Brain microvascular endothelial cell (primary cell): ENCODE measurements at regions not wholly inside any gene's neighbourhood (a gene's known extent, or its start where the extent isn't known, plus 50 kb on each side); places are given as distances from the start of the nearest gene placed in this dataset.
"Not testable (repeated sequence)": the region's sequence is repeated elsewhere in the genome, so short reads cannot be mapped to it uniquely, and the experiment has no call there.

Experiments used
- DNase-seq: peaks from one replicate; pipeline ENCODE4 v3.0.0-alpha.2; 2020
- H3K27ac ChIP-seq: fragments of 250-450 bp; sonication (Bioruptor Pico); 2 replicates; pipeline ENCODE4 v1.5.1; 2020; ENCODE audit warnings: mild to moderate bottlenecking, moderate library complexity
- H3K27me3 ChIP-seq: fragments of 250-450 bp; sonication (Bioruptor Pico); replicated peaks from 2 replicates; pipeline ENCODE4 v1.5.1; 2020; ENCODE audit warnings: mild to moderate bottlenecking
- H3K36me3 ChIP-seq: fragments of 250-450 bp; sonication (Bioruptor Pico); replicated peaks from 2 replicates; pipeline ENCODE4 v1.5.1; 2020; ENCODE audit warnings: mild to moderate bottlenecking
- H3K4me3 ChIP-seq: 2 replicates; pipeline ENCODE4 v1.5.1; 2011; ENCODE audit warnings: low read depth, mild to moderate bottlenecking, control low read depth, low read length, moderate library complexity
- CTCF ChIP-seq: IDR thresholded peaks from 2 replicates; pipeline ENCODE4 v1.5.1; 2011; ENCODE audit warnings: low read depth, mild to moderate bottlenecking, moderate library complexity, low read length, control low read depth, inconsistent platforms; ENCODE audit errors: missing control alignments
- in situ Hi-C: cut with HindIII; loops from 2 replicates; pipeline ENCODE4 v1.10.0; 2017; ENCODE audit warnings: low sequenced_read_pairs, low pct_ligation_motif_present

DNA sequence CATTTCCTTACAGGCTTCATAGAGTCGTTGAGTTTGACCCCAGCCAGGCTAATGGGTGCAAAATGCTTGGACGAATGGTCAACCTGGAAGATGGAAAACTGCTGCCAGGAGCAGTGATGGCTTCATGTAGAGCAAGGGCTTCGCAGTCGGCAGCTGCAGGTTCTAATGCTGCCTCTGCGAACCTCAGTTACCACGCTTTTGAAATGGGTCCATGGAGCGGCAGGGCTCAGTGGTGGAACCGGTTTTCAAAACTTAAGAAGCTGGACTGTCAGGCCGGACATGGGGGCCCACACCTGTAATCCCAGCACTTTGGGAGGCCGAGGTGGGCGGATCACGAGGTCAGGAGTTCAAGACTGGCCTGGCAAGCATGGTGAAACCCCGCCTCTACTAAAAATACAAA is 55.9 kb upstream of the PRR5 start:
- no peaks in the 10 kb centered on the region for H3K36me3 ChIP-seq
- in situ Hi-C loops = no loop called here
- H3K27me3 ChIP-seq = peaks cover 3% of the 10 kb centered on the region
- no peak for TF ChIP-seq CTCF
- no peak overlapping the region for H3K27ac ChIP-seq
- no peak for DNase-seq
- no peak overlapping the region for H3K4me3 ChIP-seq

DNA sequence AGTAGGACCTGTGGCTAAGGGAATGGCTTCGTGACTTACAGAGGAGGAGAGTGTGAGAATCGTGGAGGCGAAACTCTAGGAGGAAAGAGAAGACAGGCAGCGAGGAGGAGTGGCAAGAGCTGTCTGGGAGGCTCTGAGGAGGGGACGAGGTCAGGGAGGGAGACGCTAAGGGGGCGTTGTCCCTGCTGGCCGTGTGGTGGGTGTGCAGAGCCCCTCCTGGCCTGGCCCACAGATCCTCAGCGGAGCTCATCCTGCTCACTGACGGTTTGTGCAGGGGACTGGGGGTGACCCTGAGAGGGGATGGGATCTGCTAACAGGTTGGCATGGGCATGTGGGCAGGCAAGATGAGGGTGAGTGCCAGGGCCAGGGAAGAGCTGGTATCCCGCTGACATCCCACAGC is 56.5 kb upstream of the PRR5 start:
- no peak for TF ChIP-seq CTCF

GRCh38 chr22:44645083-44645482 is 56.9 kb upstream of the PRR5 start:
- in situ Hi-C loops = no loop called here
- no peak for TF ChIP-seq CTCF
- H3K4me3 ChIP-seq = no peak overlapping the region
- no peaks in the 10 kb centered on the region for H3K36me3 ChIP-seq
- peaks cover 3% of the 10 kb centered on the region for H3K27me3 ChIP-seq
- no peak overlapping the region for H3K27ac ChIP-seq
- DNase-seq = no peak

More for the DNA sequence above, 56.5 kb upstream of the PRR5 start:
- H3K27me3 ChIP-seq = peaks cover 3% of the 10 kb centered on the region
- H3K36me3 ChIP-seq = no peaks in the 10 kb centered on the region
- H3K27ac ChIP-seq = no peak overlapping the region
- in situ Hi-C loops = no loop called here
- DNase-seq = no peak
- H3K4me3 ChIP-seq = no peak overlapping the region

DNA sequence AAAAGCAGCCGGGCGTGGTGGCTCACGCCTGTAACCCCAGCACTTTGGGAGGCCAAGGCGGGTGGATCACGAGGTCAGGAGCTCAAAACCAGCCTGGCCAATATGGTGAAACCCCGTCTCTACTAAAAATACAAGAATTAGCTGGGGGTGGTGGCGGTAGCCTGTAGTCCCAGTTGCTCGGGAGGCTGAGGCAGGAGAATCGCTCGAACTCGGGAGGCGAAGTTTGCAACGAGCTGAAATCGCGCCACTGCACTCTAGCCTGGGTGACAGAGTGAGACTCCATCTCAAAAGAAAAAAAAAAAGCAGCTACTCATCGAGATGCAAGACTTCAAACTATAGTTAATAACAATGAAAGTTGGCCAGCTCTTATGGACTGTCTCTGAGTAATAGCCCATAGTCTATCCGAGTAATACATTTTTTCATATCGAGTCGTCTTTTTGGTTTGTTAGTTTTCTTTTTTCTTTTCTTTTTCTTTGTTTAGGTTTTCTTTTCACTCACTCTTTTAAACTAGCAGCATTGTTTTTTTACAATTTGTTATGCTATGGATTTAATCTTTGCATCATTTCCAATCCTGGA is 58.4 kb upstream of the PRR5 start:
- H3K27ac ChIP-seq, H3K4me3 ChIP-seq, H3K36me3 ChIP-seq, in situ Hi-C loops, H3K27me3 ChIP-seq, DNase-seq: not testable (repeated sequence)

- Histone ChIP-seq H3K36me3 (no peaks in the 10 kb centered on the region), H3K4me3 (no peak overlapping the region), H3K27ac (no peak overlapping the region), H3K27me3 (peaks cover 3% of the 10 kb centered on the region)
- no peak for TF ChIP-seq CTCF
- in situ Hi-C loops = no loop called here
- no peak for DNase-seq
Observed at GRCh38 chr22:44642096-44642644, 59.8 kb upstream of the PRR5 start.

- no peaks in the 10 kb centered on the region for H3K36me3 ChIP-seq
- H3K4me3 ChIP-seq = no peak overlapping the region
- peaks cover 3% of the 10 kb centered on the region for H3K27me3 ChIP-seq
- in situ Hi-C loops = no loop called here
- no peak overlapping the region for H3K27ac ChIP-seq
- TF ChIP-seq CTCF = no peak
- no peak for DNase-seq
Observed at GRCh38 chr22:44640618-44641155, 61.3 kb upstream of the PRR5 start.
